B cell (primary cell): ENCODE measurements at regions not wholly inside any gene's neighbourhood (a gene's known extent, or its start where the extent isn't known, plus 50 kb on each side); places are given as distances from the start of the nearest gene placed in this dataset.

Experiments used
- ATAC-seq: fragments of 200-7000 bp; cut with Tn5 transposase; one replicate; pipeline ENCODE4 v1.10.0; 2021; ENCODE audit warnings: low read depth, mild to moderate bottlenecking, moderate number of reproducible peaks, moderate library complexity
- CTCF ChIA-PET: fragments of 350-600 bp; sonication (Branson Sonifier 250); formaldehyde crosslinking; loops from one replicate; lab custom pipeline; 2021; ENCODE audit warnings: antibody characterized with exemption, inconsistent platforms; lab: Charles Lee
- POLR2A ChIA-PET: fragments of 350-600 bp; sonication (Branson Sonifier 250); formaldehyde crosslinking; loops from one replicate; lab custom pipeline; 2021; ENCODE audit warnings: antibody characterized with exemption; lab: Charles Lee
- DNase-seq: peaks from one replicate; pipeline ENCODE4 v3.0.0; 2013
- H2AFZ ChIP-seq: 2 replicates; pipeline ENCODE4 v1.6.1; 2012; ENCODE audit warnings: mild to moderate bottlenecking, low read depth, low read length; ENCODE audit not compliant: insufficient read depth, poor library complexity, severe bottlenecking
- H3K27ac ChIP-seq, 2 donors: 1 replicate in 1 of 2; 2 replicates in 1 of 2; pipeline ENCODE4 v1.5.1; 2012 to 2013; ENCODE audit warnings: low read length in 2 of 2, mild to moderate bottlenecking in 2 of 2, moderate library complexity in 1 of 2
- H3K27me3 ChIP-seq, 4 experiments: fragments of 200-600 bp in 1 of 4; sonication (generic) in 1 of 4; replicated peaks in 1 of 4; 1 replicate in 2 of 4; 2 replicates in 2 of 4; pipeline versions ENCODE4 v1.6.1 to v1.7.0; 2013 to 2016; ENCODE audit warnings: low read length in 3 of 4, mild to moderate bottlenecking in 2 of 4, mixed read lengths in 1 of 4, moderate library complexity in 1 of 4; ENCODE audit not compliant: insufficient read depth in 4 of 4, control insufficient read depth in 3 of 4; ENCODE audit errors: control extremely low read depth in 1 of 4
- H3K36me3 ChIP-seq, 2 experiments: replicated peaks in 1 of 2; 1 replicate in 1 of 2; 2 replicates in 1 of 2; pipeline versions ENCODE4 v1.6.1 to v1.7.1; 2013; ENCODE audit warnings: low read length in 1 of 2; ENCODE audit not compliant: insufficient read depth in 2 of 2, control insufficient read depth in 1 of 2; ENCODE audit errors: control extremely low read depth in 1 of 2, extremely low read depth in 1 of 2
- H3K4me1 ChIP-seq, 2 donors: fragments of 200-600 bp in 1 of 2; sonication (generic) in 1 of 2; 1 replicate in 1 of 2; 2 replicates in 1 of 2; pipeline versions ENCODE4 v1.5.1 to v1.6.1; 2013 to 2017; ENCODE audit warnings: low read length in 2 of 2; ENCODE audit not compliant: control insufficient read depth in 2 of 2, insufficient read depth in 2 of 2
- H3K4me2 ChIP-seq: replicated peaks from 2 replicates; pipeline ENCODE3; 2012; ENCODE audit warnings: mild to moderate bottlenecking, low read depth, low read length; ENCODE audit not compliant: poor library complexity, severe bottlenecking
- H3K4me3 ChIP-seq, 5 experiments: fragments of 200-600 bp in 1 of 5; sonication (generic) in 1 of 5; 1 replicate in 3 of 5; 2 replicates in 2 of 5; pipeline versions ENCODE4 v1.5.1 to v1.7.0; 2011 to 2016; ENCODE audit warnings: low read length in 4 of 5, mild to moderate bottlenecking in 4 of 5, low read depth in 2 of 5, control low read depth in 1 of 5, moderate library complexity in 1 of 5; ENCODE audit not compliant: insufficient read depth in 1 of 5; ENCODE audit errors: control extremely low read depth in 1 of 5, extremely low read depth in 1 of 5
- H3K79me2 ChIP-seq: fragments of 200-600 bp; sonication (generic); one replicate; pipeline ENCODE4 v1.6.0; 2016; ENCODE audit warnings: low read length; ENCODE audit not compliant: control insufficient read depth, insufficient read depth
- H3K9ac ChIP-seq: fragments of 200-600 bp; sonication (generic); 2 replicates; pipeline ENCODE4 v1.6.1; 2017; ENCODE audit warnings: mild to moderate bottlenecking, low read length, moderate library complexity
- H3K9me3 ChIP-seq, 3 donors: one replicate each; pipeline versions ENCODE4 v1.6.1 to v1.7.1; 2013; ENCODE audit warnings: low read length in 2 of 3; ENCODE audit not compliant: control insufficient read depth in 2 of 3, insufficient read depth in 1 of 3; ENCODE audit errors: control extremely low read depth in 1 of 3
- H4K20me1 ChIP-seq: 2 replicates; pipeline ENCODE4 v1.6.0; 2012; ENCODE audit warnings: mild to moderate bottlenecking, low read length; ENCODE audit not compliant: insufficient read depth, control insufficient read depth, poor library complexity, severe bottlenecking
- H3K27ac Mint-ChIP-seq: one replicate; pipeline ENCODE4 v1.8.0; 2021; ENCODE audit warnings: mixed read lengths
- H3K27me3 Mint-ChIP-seq: one replicate; pipeline ENCODE4 v1.8.0; 2021; ENCODE audit warnings: mixed read lengths
- H3K4me1 Mint-ChIP-seq: one replicate; pipeline ENCODE4 v1.8.0; 2021; ENCODE audit warnings: mixed read lengths
- H3K4me3 Mint-ChIP-seq: one replicate; pipeline ENCODE4 v1.8.0; 2021; ENCODE audit warnings: mixed read lengths
- H3K9me3 Mint-ChIP-seq: one replicate; pipeline ENCODE4 v1.8.0; 2022; ENCODE audit warnings: mixed read lengths; ENCODE audit not compliant: insufficient read depth
- EZH2 ChIP-seq: IDR thresholded peaks from 2 replicates; pipeline ENCODE4 v1.6.1; 2012; ENCODE audit warnings: borderline replicate concordance, low read depth, mild to moderate bottlenecking, moderate library complexity, low read length; ENCODE audit not compliant: insufficient read depth, poor library complexity, severe bottlenecking
- WGBS: methylation state at CpG from one replicate; pipeline ENCODE4 v1.1.5; 2013; ENCODE audit warnings: missing lambda C conversion rate; ENCODE audit not compliant: insufficient coverage; 5-methylcytosine and 5-hydroxymethylcytosine counted together
- intact Hi-C: fragments of 100-400 bp; cut with micrococcal nuclease; formaldehyde crosslinking; loops from one replicate; pipeline ENCODE4 v1.10.0; 2022
- TF ChIP-seq, protein P1 (sequence below): fragments of 200-600 bp; IDR thresholded peaks from one replicate; pipeline ENCODE4 v1.8.0; 2022; ENCODE audit warnings: antibody characterized with exemption, mild to moderate bottlenecking

- no peak overlapping the region for H3K9ac ChIP-seq
- H2AFZ ChIP-seq: no peak overlapping the region
- peaks cover 0 to 20% (median 5%) of the 10 kb centered on the region in 3 donors for H3K9me3 ChIP-seq
- ATAC-seq: no peak
- H4K20me1 ChIP-seq: no peaks in the 10 kb centered on the region
- H3K36me3 ChIP-seq: no peaks in the 10 kb centered on the region
- H3K79me2 ChIP-seq: no peaks in the 10 kb centered on the region
- H3K27ac Mint-ChIP-seq: no peak overlapping the region
- H3K4me1 Mint-ChIP-seq: no peaks in the 10 kb centered on the region
- H3K4me3 ChIP-seq: no peak overlapping the region
- no peaks in the 10 kb centered on the region for H3K4me1 ChIP-seq
- H3K27me3 ChIP-seq: no peaks in the 10 kb centered on the region
- peaks cover 5% of the 10 kb centered on the region for H3K9me3 Mint-ChIP-seq
- no peak overlapping the region for H3K4me3 Mint-ChIP-seq
- CTCF ChIA-PET: no interaction called here
- no peak overlapping the region for H3K4me2 ChIP-seq
- 89% methylated on average over 6 of the region's 9 CpGs for WGBS
- DNase-seq: no peak
- no peak overlapping the region for H3K27ac ChIP-seq
- TF ChIP-seq, protein P1, sequence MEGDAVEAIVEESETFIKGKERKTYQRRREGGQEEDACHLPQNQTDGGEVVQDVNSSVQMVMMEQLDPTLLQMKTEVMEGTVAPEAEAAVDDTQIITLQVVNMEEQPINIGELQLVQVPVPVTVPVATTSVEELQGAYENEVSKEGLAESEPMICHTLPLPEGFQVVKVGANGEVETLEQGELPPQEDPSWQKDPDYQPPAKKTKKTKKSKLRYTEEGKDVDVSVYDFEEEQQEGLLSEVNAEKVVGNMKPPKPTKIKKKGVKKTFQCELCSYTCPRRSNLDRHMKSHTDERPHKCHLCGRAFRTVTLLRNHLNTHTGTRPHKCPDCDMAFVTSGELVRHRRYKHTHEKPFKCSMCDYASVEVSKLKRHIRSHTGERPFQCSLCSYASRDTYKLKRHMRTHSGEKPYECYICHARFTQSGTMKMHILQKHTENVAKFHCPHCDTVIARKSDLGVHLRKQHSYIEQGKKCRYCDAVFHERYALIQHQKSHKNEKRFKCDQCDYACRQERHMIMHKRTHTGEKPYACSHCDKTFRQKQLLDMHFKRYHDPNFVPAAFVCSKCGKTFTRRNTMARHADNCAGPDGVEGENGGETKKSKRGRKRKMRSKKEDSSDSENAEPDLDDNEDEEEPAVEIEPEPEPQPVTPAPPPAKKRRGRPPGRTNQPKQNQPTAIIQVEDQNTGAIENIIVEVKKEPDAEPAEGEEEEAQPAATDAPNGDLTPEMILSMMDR: no peak
- TF ChIP-seq EZH2: no peak
- intact Hi-C loops: no loop called here
- POLR2A ChIA-PET: no interaction called here
- no peaks in the 10 kb centered on the region for H3K27me3 Mint-ChIP-seq
Observed at GRCh38 chr18:78713726-78714125, 265.9 kb upstream of the SALL3 start.

GRCh38 chr18:78716022-78716421 is 263.6 kb upstream of the SALL3 start:
- no peak for DNase-seq
- H3K27me3 ChIP-seq: peaks cover 0 to 3% (median 0%) of the 10 kb centered on the region in 4 experiments
- no peak overlapping the region for H3K4me2 ChIP-seq
- Mint-ChIP-seq H3K27ac (no peak overlapping the region), H3K4me3 (no peak overlapping the region), H3K27me3 (peaks cover 4% of the 10 kb centered on the region), H3K9me3 (peaks cover 3% of the 10 kb centered on the region), H3K4me1 (no peaks in the 10 kb centered on the region)
- no peaks in the 10 kb centered on the region for H4K20me1 ChIP-seq
- no peak overlapping the region for H3K9ac ChIP-seq
- no peaks in the 10 kb centered on the region for H3K79me2 ChIP-seq
- H3K4me1 ChIP-seq: no peaks in the 10 kb centered on the region
- H3K36me3 ChIP-seq: no peaks in the 10 kb centered on the region
- ChIA-PET CTCF (no interaction called here), POLR2A (no interaction called here)
- no peak overlapping the region for H3K27ac ChIP-seq
- 43% methylated on average over 3 of the region's 8 CpGs for WGBS
- H3K4me3 ChIP-seq: no peak overlapping the region
- H3K9me3 ChIP-seq: peaks cover 0 to 22% (median 0%) of the 10 kb centered on the region in 3 donors
- no peak for ATAC-seq
- TF ChIP-seq EZH2: no peak
- TF ChIP-seq, protein P1: no peak
- intact Hi-C loops: no loop called here
- H2AFZ ChIP-seq: no peak overlapping the region
